Fibroblast of peridontal ligament (primary cell): ENCODE measurements at regions not wholly inside any gene's neighbourhood (a gene's known extent, or its start where the extent isn't known, plus 50 kb on each side); places are given as distances from the start of the nearest gene placed in this dataset.
"Not testable (repeated sequence)": the region's sequence is repeated elsewhere in the genome, so short reads cannot be mapped to it uniquely, and the experiment has no call there.

Source experiments
- DNase-seq: peaks from one replicate; pipeline ENCODE4 v3.0.0-alpha.2; 2010; ENCODE audit errors: extremely low read depth

DNA sequence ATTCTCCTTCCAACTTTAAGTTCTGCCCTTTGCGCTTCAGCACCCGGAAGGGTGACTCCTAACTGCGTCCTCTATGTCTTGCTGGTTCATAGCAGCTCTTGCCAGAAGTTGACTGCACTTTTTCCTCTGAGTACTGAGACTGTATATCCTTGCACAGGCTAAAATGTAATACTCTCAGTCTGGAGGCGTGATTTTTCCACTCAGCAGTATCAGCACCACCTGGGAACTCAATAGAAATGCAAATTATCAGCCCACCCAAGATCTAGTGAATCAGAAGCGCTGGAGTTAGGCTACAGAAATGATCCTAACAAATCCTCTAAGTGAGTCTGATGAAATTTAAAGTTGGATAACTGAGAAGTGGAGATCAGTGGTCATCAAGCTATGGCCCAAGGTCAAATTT, 1611.9 kb upstream of the SLC10A2 start:
- no peak for DNase-seq

DNA sequence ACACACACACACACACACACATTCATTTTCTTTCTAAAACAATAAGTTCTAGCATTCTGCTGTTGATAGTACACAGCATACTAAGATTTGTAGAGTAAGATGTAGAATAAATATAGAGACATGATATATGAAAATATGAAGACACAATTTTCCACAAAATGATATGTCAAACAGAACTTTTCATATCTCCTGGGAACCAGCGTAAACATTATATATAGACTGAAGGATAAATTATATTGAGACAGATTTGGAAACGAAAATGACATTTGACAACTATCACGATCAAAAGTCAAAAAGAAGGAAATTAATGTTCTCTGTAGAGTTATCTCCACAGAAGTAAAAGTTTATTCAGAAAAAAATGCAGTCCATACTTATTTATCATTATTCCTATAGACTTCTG, 1605.7 kb upstream of the SLC10A2 start:
- no peak for DNase-seq

DNA sequence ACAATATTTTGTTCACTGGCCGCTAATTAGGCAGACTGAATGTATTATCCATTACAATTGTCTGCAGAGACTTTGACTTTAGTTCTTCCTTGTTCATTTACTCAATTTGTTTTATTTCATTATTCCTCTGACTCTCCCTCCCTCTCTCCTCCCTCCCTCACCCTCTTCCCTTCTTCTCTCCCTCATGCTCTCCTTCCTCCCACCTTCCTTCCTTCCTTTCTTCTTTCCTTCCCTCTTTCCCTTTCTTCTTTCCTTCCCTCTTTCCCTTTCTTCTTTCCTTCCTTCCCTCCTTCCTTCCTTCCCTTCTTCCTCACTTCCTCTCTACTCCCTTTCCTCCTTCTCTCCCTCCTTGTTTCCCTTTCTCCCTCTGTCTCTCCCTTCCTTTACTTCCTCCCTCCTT, 1591.0 kb upstream of the SLC10A2 start:
- no peak for DNase-seq

DNA sequence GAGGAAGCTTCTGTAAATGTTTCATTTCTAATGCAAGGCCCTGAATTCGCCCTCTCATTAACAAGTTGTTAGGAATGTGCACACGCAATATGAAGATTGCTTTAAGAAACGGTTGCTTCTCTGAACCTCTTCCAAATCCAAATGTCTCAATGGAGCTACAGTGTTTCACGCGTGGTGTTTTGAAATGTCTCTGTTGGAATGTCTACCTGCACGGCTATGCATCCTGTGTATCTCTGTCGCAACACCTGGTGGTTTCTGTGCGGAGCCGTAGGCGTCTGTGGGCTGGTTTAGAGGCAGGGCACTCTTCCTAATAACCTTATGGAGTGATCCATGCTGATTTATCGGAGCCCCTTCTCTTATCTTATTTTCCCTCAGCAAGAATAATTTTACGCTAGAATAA, 1584.2 kb upstream of the SLC10A2 start:
- no peak for DNase-seq

DNA sequence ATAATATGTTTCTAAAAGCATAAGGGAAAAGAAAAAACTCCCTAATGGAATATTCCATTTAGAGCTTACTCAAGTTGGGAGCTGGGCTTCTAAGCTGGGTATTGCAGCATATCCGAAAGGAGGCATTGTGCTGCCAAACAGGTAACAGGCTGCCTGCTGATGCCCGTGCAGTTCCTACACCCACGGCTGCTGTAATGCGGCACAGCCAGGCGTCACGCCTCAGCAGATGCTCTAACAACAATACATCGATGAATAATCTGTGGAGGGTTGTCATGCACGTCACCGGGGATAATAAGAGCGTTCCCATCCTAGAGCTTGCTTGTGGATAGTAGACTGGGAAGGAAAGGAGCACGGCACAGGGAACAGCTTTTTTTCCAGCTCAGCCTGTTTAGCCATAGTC, 1582.1 kb upstream of the SLC10A2 start:
- DNase-seq: no peak

DNA sequence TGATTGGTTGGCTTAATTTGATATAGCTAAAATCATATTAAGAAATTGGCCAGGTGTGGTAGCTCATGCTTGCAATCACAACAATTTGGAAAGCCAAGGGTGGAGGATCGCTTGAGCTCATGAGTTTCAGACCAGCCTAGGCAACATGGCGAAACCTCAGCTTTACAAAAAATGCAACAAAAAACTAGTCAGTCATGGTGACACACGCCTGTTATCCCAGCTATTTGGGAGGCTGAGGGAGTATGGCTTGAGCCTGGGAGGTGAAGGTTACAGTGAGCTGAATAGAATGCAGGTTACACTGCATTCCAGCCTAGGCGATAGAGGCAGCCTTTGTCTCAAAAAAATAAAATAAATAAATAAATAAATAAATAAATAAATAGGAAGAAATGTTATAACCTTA, 1579.6 kb upstream of the SLC10A2 start:
- DNase-seq: no peak

DNA sequence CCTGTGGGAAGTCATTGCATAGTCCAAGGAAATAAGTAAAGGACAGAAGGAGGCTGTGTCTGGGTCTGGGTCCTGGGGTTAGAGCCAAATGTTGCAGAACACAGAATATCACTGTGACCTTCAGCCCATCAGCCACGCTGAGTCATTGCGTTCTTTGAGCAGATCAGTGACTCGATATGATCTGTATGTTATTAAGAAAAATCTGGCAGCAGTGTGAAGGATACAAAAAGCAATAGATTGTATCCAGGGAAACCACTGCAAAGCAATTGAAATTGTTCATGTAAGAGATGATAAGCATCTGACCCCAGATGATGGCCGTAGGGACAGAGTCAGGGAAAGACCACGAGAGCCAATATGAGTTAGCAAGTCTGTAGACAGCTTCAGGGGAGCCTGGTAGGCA, 1575.1 kb upstream of the SLC10A2 start:
- DNase-seq: peak; percentile 60

DNA sequence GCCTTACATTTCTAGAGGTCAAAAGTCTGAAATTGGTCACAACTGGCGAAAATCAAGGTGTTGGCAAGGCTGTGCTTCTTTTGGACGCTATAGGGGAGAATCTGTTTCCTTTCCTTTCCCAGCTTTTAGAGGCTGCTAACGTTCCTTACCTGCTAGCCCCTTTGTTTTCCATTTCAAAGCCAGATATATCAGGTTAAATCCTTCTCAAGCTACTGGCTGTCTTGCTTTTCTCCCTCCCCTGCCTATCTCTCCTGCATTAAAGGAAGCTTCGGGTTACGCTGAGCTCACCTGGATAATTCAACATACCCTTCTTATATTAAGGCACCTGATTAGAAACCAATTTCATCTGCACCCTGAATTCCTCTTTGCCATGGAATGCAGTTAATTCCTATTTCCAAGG, 1569.7 kb upstream of the SLC10A2 start:
- DNase-seq: no peak

DNA sequence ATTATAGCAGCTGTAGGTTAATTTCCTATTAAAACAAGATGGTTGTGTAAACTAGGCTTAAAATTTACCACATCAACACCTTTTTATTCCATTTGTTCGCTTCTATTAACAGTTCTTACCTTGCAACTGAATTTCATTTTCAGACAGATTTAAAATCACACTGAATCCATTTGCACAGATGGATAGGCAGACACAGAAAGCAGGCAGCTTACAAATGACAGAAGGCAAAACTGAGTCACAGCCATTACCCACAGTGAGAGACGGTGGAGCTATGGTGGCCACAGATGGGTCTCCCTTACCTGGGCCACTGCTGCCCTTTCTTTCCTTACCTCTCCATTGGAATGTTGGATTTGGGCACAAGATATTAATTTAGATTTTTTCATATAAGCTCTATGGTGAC, 1567.8 kb upstream of the SLC10A2 start:
- no peak for DNase-seq

DNA sequence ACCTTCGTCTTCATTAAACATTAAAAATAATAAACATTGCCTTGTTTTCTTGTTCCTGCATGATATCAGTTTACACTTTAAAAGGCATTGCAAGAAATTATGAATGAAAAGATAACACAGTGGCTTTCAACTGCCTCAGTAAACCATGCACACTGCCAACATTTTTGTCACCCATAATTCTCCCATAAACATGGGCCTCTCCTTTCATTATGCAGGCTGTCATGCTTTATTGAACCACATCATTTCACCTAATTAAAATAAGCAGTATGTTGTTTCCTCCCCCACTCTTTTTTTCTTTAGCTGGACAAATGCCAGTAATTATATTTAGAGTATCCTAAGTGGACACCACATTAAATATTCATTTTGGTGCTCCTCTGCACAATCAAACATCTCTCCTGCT, 1566.5 kb upstream of the SLC10A2 start:
- DNase-seq: no peak

DNA sequence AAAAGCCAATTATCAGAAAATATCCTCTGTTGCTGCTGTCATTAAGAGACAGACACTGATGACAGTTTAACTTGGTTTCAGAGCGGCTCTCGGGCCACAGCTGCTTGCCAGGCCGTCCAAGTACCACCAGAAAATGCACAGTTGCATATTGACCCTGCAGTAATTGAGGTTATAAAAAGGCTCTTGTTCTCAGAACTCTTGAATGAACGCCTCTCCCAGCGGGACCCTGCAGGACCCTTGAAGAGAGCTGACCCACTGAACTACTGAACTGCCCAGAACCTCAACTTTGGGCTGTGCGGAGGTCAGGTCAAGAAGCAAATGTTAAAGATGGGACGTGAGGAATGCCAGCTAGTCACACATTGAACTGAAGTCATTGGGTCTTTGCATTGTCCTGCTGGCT, 1559.0 kb upstream of the SLC10A2 start:
- no peak for DNase-seq

DNA sequence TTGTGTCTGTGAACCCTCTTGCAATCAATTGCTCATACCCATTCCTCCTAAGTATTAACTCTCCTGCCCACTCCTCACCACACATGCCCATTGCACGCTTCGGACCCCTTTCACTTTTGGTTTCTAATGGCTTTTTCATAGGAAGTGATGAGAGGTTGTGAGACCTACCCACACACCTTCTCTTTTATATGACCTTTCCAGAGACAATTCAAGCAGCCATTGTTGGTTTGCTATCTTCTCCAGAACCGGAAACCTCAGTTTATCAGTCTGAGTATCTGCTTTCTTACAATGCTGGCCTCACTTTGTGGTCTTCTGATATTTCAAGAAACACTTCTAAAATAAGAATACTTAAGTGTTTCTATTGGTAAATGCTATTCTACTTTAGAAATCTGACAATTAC, 1550.8 kb upstream of the SLC10A2 start:
- DNase-seq: no peak

DNA sequence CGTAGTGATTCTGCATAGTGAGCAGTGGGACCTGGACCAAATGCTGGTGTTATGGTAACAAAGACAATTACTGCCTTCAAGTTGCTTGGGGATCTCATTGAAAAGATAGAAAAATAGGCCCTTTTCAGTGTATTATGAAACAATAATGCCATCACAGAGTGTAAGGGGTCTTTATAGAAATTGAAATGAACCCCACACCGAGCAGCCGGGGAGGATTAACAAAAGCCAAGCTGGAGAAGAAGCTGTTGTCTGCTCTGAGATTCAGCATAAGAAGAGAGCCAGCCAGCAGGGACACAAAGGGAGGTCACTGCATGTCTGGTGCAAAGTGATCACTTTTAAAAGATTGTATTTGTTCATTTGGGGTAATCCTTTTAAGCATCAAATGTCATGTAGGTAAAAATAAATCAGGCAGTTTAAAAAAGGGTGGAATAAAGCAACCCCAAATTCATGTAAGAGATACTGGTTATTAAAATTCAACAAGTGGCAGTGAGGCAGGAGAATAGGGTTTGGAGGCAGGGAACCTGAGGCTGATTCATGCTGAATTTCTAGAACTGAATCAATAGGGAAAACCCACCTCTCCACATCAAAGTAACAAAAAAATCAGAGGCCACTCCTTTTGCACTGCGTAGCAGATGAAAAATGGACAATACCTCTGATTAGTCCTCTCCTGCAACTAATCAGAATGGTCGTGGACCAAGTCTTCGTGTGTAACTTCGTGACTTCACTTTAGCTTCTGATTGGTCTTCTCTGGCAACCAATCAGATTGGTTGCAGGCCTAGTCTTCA, 1548.3 kb upstream of the SLC10A2 start:
- no peak for DNase-seq

DNA sequence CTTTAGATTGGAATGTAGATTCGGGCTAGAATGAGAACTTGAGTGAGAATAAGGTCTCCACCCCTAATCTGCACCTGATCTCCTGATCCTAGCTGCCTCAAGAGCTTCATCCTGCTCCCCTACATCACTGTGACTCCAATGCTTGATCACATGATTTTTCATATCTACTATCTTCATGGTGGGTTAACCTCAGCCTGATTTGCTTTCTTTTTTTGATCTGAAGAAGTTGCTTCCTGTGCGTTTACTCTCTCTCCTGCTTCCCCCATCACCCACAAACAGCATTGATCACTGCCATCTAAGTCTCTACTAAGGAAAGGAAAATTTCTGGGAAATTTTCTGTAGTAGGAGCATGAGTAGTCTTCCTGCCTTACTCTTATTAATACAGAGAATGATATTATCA, 1542.1 kb upstream of the SLC10A2 start:
- DNase-seq: no peak

DNA sequence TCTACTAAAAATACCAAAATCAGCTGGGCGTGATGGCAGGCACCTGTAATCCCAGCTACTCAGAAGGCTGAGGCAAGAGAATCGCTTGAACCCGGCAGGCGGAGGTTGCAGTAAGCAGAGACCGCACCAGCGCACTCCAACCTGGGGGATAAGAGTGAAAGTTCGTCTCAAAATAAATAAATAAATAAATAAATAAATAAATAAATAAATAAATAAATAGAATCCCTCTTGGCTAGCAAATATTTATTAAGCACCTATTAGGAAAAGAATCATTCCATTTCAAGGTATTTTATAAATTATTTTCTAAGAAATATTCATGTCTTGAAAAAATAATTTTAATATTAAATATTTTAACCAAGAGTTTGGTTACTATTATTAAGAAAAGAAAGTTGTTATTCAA, 1539.2 kb upstream of the SLC10A2 start:
- DNase-seq: not testable (repeated sequence)

DNA sequence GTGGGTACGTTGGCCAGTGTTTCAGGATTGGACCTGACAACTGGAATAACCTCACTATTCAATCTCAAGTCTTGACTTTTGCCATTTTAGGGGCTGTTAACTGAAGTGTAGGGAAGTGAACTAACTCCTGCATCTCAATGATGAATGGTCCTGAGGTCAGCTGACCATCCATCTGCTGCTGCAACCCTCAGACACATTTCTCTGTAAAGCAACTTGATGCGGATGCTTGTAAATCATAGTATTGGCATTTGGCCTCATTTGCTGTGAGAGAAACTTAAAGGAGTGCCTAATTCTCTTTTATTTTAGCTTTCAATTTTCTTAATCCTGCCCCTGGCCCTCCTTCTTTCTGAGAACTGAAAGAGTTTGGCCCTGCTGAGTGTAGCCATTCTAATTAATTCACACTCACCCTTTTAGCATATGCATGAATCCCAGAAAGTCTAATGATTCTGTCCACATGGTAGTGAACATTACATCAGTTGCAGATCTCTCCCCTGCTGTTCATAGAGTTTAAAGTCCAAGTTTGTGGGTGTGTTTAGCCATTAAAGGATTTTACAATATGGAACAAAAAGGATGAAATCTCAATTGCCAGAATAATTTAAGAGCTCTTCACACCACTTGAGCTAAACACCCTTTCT, 1531.4 kb upstream of the SLC10A2 start:
- DNase-seq: no peak

DNA sequence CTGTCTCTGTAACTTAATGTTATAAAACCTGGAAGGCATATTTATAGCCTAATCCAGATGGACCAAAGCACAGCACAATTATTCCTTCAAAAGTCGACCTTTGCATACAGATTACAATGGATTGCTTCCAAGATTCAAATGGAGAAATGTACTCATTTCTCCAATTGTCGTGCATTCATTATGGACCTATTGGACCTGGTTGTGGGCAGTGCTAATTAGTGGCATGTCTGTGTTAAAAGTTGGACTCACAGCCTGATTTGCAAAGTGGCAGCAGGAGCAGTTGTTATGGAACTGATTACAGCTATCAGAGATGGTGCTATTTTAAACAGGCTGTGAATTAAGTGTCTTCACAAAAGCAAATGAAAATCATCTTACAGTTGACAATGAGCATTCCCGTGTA, 1529.3 kb upstream of the SLC10A2 start:
- no peak for DNase-seq

DNA sequence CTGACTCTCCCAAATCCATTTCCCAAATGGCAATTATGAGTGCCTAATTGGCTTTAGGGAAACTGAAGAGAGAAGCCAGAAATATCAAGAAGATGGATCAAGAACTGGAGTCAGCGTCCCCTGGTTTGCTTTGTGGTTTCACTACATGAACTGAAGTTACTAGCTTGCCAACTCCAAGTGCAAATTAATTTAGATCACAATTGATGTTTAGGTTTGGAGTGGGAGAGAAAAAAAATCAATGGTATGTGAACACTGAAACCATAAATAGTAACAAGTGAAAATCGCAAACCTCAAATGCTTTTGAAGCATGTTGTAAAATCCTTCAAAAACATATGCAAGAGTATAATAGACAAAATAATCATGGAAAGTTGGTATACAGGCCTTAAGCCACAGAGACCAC, 1528.6 kb upstream of the SLC10A2 start:
- peak; percentile 30 for DNase-seq

DNA sequence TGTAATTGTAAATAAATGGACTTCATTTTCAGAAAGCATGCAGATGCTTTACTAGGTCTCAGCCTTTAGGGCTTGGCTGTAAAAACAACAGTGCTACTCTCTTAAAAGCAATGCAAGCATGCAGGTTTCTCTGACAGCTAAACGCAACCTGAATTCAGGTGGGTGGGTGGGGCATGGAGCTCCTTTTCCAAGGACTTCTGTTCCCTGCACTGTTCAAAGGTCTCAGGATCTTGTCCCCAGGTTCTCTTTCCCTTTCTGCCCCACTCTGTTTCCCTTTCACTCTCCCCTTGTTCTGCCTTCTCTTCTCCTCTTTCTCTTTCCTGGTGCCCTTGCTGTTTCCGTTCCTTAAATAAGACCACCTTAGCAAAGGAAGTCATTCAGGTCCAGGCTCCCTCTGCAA, 1527.5 kb upstream of the SLC10A2 start:
- no peak for DNase-seq

DNA sequence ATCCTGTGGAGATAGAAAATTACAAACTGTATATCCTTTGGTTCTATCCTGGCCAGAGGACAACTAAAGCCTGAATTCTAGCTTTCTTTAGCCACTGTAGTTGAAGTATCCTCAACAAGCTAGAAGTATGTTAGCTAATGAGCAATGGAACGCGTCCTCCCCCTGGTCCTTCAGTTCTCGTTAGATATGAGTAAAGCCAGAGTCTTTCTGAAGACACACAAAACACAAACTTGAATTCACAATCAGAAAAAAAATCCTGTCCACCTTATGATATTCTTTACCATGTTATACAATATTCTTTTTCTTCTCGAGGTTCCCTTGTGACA, 1527.0 kb upstream of the SLC10A2 start:
- DNase-seq: no peak

DNA sequence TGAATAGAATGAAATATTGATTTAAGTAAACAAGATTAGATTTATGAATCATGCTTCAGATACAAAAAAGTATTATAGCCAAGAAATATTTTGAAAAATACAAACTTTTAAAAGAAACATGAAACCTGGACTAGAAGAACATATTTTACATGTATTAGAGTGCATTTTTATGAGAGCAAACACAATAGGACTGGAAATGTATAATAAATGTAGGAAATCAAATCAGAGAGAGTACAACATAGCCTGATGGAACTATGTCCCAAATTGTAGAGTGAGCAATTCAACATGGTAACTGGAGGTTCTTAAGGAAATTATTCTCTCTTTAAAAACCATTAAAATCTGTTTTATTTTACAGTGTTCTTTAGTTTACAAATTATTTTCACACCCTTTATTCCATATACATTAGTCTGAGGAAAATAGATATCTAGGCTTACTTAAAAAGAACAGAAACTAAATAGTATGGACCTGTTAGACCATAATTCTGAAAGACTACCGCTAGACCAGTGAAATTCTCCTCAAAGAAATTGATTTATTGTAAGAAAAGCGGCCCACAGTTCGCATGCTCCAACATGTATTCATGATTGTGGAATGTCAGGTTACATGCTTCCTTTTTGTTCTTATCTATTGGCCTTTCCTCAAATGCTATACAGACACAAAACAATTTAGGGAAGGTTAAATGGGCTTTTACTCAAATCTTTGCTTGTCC, 1526.5 kb upstream of the SLC10A2 start:
- DNase-seq: no peak

DNA sequence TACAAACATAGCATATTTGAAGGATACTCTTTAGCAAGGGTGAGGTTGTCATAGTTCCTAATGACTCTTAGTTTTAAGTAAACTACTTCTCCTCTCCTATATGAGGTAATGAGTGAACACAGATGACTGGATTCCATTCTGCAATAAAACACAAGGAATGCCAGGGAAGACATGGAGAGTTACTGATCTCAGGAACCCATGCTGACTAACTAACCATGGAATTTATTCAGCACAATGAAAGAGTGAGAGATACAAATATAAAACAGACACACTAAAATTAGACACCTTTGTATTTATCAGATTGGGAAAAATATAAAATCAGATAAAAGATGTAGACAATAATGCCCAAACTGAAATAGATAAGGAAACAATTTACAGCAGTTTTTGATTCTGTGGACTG, 1525.9 kb upstream of the SLC10A2 start:
- DNase-seq: peak; percentile 72

DNA sequence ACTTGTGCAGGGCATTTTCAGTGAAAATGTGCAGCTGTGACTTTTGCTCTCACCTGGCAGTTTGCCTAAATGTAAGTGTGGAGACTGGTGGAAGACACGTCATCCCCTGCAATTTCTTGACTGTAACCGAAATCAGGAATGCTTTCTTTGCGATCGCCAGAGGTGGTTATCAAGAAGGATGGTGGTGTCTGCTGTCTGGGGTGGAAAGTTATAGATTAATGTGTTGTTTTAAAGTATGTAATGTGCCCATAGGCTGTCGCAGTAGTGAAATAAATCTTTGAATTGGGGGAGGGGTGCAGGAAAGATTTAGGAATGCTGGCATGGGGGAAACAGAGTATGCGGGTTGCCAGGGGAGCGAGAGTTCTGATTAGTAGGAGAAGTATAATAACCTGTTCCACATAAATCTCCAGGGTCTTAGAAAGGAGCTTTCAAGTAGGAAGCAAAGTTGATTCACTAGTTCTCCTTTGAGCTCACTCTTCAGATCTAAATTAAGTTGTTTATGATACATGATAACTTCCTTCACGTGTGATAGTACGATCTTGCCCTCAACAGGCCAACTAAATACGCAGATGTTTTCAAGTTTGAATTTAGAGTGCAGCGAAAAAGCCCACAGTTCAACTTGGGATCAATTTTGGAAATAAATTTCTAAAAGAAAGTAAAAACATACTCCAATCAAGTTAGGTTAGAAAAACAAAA, 1520.0 kb upstream of the SLC10A2 start:
- peak; percentile 86 for DNase-seq
